Activated CD4-positive, alpha-beta memory T cell treated with anti-CD3 and anti-CD28 coated beads, Interleukin-2, amount 10 ng/mL, durations not matched to agents 7 days and 5 days (primary cell): ENCODE measurements at regions not wholly inside any gene's neighbourhood (a gene's known extent, or its start where the extent isn't known, plus 50 kb on each side); places are given as distances from the start of the nearest gene placed in this dataset.

Experiments used
- CTCF ChIA-PET: fragments of 350-600 bp; sonication (Branson Sonifier 250); formaldehyde crosslinking; loops from one replicate; lab custom pipeline; 2021; ENCODE audit warnings: antibody characterized with exemption, inconsistent platforms; lab: Charles Lee
- POLR2A ChIA-PET: fragments of 350-600 bp; sonication (Branson Sonifier 250); formaldehyde crosslinking; loops from one replicate; lab custom pipeline; 2021; ENCODE audit warnings: antibody characterized with exemption; lab: Charles Lee
- DNase-seq: peaks from one replicate; pipeline ENCODE4 v3.0.0-alpha.2; 2020
- H3K27ac Mint-ChIP-seq: one replicate; pipeline ENCODE4 v1.8.0; 2021; ENCODE audit warnings: mild to moderate bottlenecking, mixed read lengths
- H3K27me3 Mint-ChIP-seq: one replicate; pipeline ENCODE4 v1.8.0; 2021; ENCODE audit warnings: mixed read lengths
- H3K36me3 Mint-ChIP-seq: one replicate; pipeline ENCODE4 v1.8.0; 2021; ENCODE audit warnings: low read depth, mixed read lengths
- H3K4me1 Mint-ChIP-seq: one replicate; pipeline ENCODE4 v1.8.0; 2021; ENCODE audit warnings: mixed read lengths
- H3K4me3 Mint-ChIP-seq: one replicate; pipeline ENCODE4 v1.8.0; 2021; ENCODE audit warnings: mild to moderate bottlenecking, mixed read lengths
- H3K9me3 Mint-ChIP-seq: one replicate; pipeline ENCODE4 v1.8.0; 2021; ENCODE audit warnings: mixed read lengths

DNA sequence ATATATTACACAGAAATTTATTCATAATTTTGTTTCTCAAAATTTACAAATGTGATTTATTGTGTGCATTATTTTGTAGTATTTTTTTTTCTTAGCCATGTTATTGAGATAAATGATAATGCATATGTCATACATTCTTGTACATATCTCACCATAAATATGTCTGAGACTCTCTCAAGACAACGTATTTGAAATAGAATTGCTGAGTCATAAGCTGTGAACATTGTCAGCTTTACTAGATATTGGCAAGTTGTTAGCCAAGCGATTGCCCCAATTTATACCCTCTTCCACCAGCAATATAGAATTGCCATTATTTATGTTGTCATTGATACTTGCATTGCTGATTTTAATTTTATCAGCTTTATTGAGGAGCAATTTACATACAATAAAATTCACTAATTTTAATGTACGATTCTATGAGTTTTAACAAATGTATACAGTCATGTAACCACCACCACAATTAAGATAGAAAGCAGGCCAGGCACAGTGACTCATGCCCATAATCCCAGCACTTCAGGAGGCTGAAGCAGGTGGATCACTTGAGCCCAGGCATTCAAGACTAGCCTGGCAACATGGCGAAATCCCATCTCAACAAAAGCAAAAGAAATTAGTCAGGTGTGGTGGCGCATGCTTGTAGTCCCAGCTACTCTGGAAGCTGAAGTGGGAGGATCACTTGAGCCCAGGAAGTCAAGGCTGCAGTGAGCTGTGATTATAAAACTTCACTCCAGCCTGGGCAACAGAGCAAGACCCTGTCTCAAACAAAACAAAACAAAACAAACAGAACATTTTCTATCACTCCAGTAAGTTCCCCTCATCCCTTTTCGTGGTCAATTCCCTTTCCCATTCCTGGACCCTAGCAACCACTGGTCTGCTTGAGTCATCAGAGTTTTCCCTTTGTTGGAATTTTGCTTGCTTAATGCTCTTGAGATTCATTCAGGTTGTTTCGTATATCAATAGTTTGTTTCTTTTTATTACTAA lies 373.1 kb downstream of the MFSD1 start:
- DNase-seq: no peak
- CTCF ChIA-PET: no interaction called here
- Mint-ChIP-seq H3K4me3 (no peak overlapping the region), H3K9me3 (no peaks in the 10 kb centered on the region), H3K27ac (no peak overlapping the region), H3K27me3 (no peaks in the 10 kb centered on the region), H3K4me1 (no peaks in the 10 kb centered on the region), H3K36me3 (no peaks in the 10 kb centered on the region)
- POLR2A ChIA-PET: no interaction called here

DNA sequence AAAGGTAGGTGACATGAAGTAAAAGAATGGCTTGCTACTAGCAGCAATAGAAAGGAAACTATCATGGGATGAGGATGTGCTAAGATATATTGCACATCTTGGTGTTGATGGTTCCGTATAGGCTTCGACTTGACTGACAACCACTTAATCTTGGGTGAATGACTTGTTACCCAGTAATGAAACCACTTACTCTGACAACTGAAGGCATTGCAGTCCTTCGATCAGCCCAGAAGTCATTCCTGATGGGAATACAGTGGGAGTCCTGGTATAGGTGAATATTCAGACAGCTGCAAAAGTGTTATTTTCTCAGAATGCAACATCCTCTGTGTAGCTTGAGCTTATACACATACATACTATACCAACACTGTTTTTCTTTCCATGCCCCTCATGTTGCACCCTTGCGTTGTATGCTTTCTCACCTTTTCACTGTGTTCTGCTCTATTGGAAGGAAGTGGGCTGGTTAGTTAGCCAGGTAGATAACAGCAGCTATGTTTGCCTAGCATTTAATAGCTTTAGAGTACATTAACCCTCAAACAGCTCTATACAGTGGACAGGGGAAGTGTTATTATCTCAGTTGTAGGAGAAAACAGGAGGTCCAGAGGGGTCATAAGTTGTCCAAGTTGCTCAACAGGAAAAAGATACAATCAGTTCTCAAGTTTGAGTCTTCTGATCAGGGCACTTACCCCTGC lies 376.5 kb downstream of the MFSD1 start:
- Mint-ChIP-seq H3K36me3 (no peaks in the 10 kb centered on the region), H3K9me3 (no peaks in the 10 kb centered on the region), H3K4me1 (no peaks in the 10 kb centered on the region), H3K27ac (no peak overlapping the region), H3K27me3 (no peaks in the 10 kb centered on the region), H3K4me3 (no peak overlapping the region)
- ChIA-PET POLR2A (no interaction called here), CTCF (no interaction called here)
- DNase-seq: no peak

GRCh38 chr3:159182961-159183360 lies 381.1 kb downstream of the MFSD1 start:
- DNase-seq: no peak
- Mint-ChIP-seq H3K27ac (no peak overlapping the region), H3K4me1 (no peaks in the 10 kb centered on the region), H3K4me3 (no peak overlapping the region), H3K9me3 (no peaks in the 10 kb centered on the region), H3K36me3 (no peaks in the 10 kb centered on the region), H3K27me3 (no peaks in the 10 kb centered on the region)
- ChIA-PET POLR2A (no interaction called here), CTCF (interaction anchor here (0.6 kb wide), 1 partner anchor 1381 kb away, joined by 3 read pairs; no protein-coding TSS in a partner anchor)

GRCh38 chr3:159185443-159186050 lies 383.7 kb downstream of the MFSD1 start:
- no peaks in the 10 kb centered on the region for H3K27me3 Mint-ChIP-seq
- POLR2A ChIA-PET: no interaction called here
- H3K36me3 Mint-ChIP-seq: no peaks in the 10 kb centered on the region
- no peak overlapping the region for H3K4me3 Mint-ChIP-seq
- H3K9me3 Mint-ChIP-seq: no peaks in the 10 kb centered on the region
- CTCF ChIA-PET: no interaction called here
- no peaks in the 10 kb centered on the region for H3K4me1 Mint-ChIP-seq
- H3K27ac Mint-ChIP-seq: no peak overlapping the region
- DNase-seq: no peak

- POLR2A ChIA-PET: no interaction called here
- no peak for DNase-seq
Observed at GRCh38 chr3:159186581-159186980, 384.7 kb downstream of the MFSD1 start.

DNA sequence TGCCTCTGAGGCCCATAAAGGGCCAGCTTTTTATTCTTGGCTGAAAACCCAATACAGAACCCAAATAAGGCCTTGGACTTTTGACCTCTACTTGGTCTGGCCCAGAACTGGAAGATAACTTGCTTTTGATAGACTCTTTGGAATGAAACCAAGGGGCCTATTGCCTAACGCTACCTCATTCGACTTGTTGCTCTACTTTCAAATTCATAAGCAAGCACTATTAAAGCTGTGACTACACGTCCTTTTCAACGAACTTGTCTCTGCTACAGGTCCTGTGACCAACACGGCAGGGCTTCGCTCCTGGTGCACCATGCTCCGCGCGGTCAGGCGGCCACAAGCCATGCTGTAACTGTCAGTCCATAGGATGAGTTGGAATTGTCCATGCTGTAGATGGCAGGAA lies 385.4 kb downstream of the MFSD1 start:
- no peaks in the 10 kb centered on the region for H3K27me3 Mint-ChIP-seq
- no peak overlapping the region for H3K4me3 Mint-ChIP-seq
- CTCF ChIA-PET: no interaction called here
- no peaks in the 10 kb centered on the region for H3K9me3 Mint-ChIP-seq
- POLR2A ChIA-PET: no interaction called here
- H3K27ac Mint-ChIP-seq: no peak overlapping the region
- DNase-seq: no peak
- no peaks in the 10 kb centered on the region for H3K36me3 Mint-ChIP-seq
- H3K4me1 Mint-ChIP-seq: no peaks in the 10 kb centered on the region

More at GRCh38 chr3:159186581-159186980, 384.7 kb downstream of the MFSD1 start:
- CTCF ChIA-PET: no interaction called here
- Mint-ChIP-seq H3K36me3 (no peaks in the 10 kb centered on the region), H3K27ac (no peak overlapping the region), H3K9me3 (no peaks in the 10 kb centered on the region), H3K27me3 (no peaks in the 10 kb centered on the region), H3K4me3 (no peak overlapping the region), H3K4me1 (no peaks in the 10 kb centered on the region)

DNA sequence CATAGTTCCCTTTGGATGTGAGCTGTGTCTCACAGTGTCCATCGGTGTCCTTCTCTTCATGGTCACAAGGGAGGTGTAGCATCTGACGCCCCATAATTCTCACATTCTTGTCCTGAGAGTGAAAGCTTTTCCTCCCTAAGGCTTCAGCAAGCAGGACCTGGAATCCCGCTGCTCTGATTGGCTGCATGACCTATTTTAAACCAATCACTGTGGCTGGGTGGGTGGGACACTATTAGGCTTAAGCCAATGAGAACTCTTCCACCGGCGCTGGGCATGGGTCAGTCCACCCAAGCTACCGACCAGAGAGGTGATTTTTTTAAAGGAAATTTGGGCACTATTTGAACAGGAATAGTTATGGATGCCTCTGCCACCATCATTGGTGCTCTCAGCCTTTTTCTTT lies 385.9 kb downstream of the MFSD1 start:
- H3K36me3 Mint-ChIP-seq: no peaks in the 10 kb centered on the region
- ChIA-PET CTCF (no interaction called here), POLR2A (no interaction called here)
- no peaks in the 10 kb centered on the region for H3K9me3 Mint-ChIP-seq
- DNase-seq: no peak
- H3K27ac Mint-ChIP-seq: no peak overlapping the region
- H3K4me1 Mint-ChIP-seq: no peaks in the 10 kb centered on the region
- H3K4me3 Mint-ChIP-seq: no peak overlapping the region
- H3K27me3 Mint-ChIP-seq: no peaks in the 10 kb centered on the region

DNA sequence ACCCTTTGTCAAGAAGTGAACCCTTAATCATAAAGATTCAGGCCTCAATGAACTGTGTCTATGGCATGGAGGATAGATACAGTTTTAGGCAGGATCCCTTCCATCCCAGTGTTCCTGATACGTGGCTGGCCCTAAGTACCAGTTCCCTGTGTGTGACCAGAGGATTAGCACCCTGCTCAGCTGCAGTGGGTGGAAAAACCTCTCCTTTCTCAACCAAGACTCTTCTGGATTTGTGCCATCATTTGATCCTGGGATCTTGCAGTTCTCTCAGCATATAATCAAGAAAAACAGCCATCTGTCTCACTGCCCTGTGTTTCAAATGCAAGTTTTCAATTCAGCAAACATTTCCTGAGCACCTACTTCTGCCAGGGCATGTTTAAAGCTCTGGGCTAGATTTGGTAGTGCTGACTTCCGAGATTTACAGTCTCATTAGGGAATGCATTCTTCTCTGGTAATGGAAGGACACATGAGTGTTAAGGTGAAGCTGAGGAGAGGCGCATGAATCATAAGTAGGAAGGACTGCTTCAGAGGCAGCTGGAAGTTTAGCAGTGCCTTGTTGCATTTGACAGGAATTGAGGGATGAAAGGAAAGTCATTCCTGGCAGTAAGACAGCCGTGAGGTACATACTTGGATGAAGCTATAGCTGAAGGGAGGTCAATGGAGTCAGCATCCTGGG lies 388.3 kb downstream of the MFSD1 start:
- no peaks in the 10 kb centered on the region for H3K36me3 Mint-ChIP-seq
- POLR2A ChIA-PET: no interaction called here
- no peak overlapping the region for H3K4me3 Mint-ChIP-seq
- DNase-seq: no peak
- H3K27ac Mint-ChIP-seq: no peak overlapping the region
- H3K27me3 Mint-ChIP-seq: no peaks in the 10 kb centered on the region
- H3K9me3 Mint-ChIP-seq: no peaks in the 10 kb centered on the region
- CTCF ChIA-PET: no interaction called here
- H3K4me1 Mint-ChIP-seq: no peaks in the 10 kb centered on the region

- H3K4me3 Mint-ChIP-seq: no peak overlapping the region
- H3K36me3 Mint-ChIP-seq: no peaks in the 10 kb centered on the region
- no peaks in the 10 kb centered on the region for H3K4me1 Mint-ChIP-seq
- no peaks in the 10 kb centered on the region for H3K9me3 Mint-ChIP-seq
- H3K27me3 Mint-ChIP-seq: no peaks in the 10 kb centered on the region
- no peak overlapping the region for H3K27ac Mint-ChIP-seq
- ChIA-PET POLR2A (no interaction called here), CTCF (no interaction called here)
- DNase-seq: no peak
Observed at GRCh38 chr3:159191447-159191846, 389.6 kb downstream of the MFSD1 start.

DNA sequence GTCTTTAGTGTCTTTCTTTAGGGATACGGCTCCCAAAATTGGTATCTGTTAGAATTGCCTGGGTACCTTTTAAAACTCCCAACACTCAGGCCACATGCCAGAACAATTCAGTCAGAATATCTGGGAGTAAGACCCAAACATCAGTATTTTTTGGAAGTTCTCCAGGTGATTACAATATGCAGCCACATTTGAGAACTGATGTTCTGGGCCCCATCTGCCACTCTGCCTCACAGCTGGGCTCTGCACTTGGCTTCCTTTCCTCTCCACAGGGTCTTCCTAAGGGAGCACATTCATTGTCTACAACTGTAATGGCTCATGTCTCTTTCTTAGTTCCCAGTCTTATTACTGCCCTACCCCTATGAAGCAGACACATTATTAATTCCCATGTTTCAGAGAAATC lies 394.5 kb downstream of the MFSD1 start:
- CTCF ChIA-PET: no interaction called here
- DNase-seq: no peak
- Mint-ChIP-seq H3K9me3 (no peaks in the 10 kb centered on the region), H3K4me3 (no peak overlapping the region), H3K36me3 (no peaks in the 10 kb centered on the region), H3K4me1 (no peaks in the 10 kb centered on the region), H3K27me3 (no peaks in the 10 kb centered on the region), H3K27ac (no peak overlapping the region)
- POLR2A ChIA-PET: no interaction called here

DNA sequence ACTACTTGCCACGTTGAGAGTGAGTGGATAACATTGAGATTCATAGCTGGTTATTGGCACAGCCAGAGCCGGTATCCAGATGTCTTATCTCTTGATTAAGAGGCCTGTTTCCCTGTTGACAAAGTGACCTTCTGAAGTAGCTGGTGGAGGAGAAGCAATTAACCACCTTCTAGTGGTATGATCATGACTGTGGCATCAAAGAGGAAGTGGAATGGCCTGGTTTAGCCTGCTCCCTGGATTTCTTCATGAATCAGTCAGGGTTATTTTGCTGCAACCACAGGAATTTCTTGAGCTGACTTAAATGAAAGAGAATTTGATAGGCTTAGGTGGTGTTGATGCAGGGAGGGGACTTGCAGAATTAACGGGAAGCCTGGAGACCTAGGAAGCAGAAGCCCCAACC lies 398.3 kb downstream of the MFSD1 start:
- no peak overlapping the region for H3K4me3 Mint-ChIP-seq
- no peaks in the 10 kb centered on the region for H3K9me3 Mint-ChIP-seq
- H3K27ac Mint-ChIP-seq: no peak overlapping the region
- H3K4me1 Mint-ChIP-seq: no peaks in the 10 kb centered on the region
- H3K27me3 Mint-ChIP-seq: no peaks in the 10 kb centered on the region
- ChIA-PET CTCF (no interaction called here), POLR2A (no interaction called here)
- DNase-seq: no peak
- no peaks in the 10 kb centered on the region for H3K36me3 Mint-ChIP-seq

DNA sequence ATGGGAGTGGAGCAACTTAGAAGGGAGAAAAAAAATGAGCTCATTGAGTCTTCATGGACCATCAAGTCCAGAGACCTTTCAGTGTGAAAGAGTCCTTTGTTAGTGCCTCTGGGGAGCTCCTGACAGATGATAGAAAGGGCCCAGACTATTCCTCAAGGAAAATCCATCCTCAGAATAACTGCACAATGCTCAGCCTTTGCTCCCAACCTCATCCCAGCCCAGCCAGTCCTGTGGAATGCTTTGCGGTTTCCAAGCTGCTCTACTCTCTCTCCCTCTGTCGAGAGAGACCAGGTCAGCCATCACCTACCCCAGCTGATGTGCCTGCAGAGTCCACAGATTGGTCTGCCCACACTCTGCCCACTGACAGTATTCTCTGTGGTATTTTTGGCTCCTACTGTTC lies 406.2 kb downstream of the MFSD1 start:
- POLR2A ChIA-PET: no interaction called here
- H3K4me1 Mint-ChIP-seq: no peaks in the 10 kb centered on the region
- no peaks in the 10 kb centered on the region for H3K27me3 Mint-ChIP-seq
- CTCF ChIA-PET: no interaction called here
- H3K9me3 Mint-ChIP-seq: no peaks in the 10 kb centered on the region
- DNase-seq: no peak
- H3K27ac Mint-ChIP-seq: no peak overlapping the region
- no peaks in the 10 kb centered on the region for H3K36me3 Mint-ChIP-seq
- H3K4me3 Mint-ChIP-seq: no peak overlapping the region

- H3K27ac Mint-ChIP-seq: no peak overlapping the region
- H3K4me1 Mint-ChIP-seq: no peaks in the 10 kb centered on the region
- H3K4me3 Mint-ChIP-seq: no peak overlapping the region
- H3K36me3 Mint-ChIP-seq: no peaks in the 10 kb centered on the region
- no peaks in the 10 kb centered on the region for H3K27me3 Mint-ChIP-seq
- ChIA-PET POLR2A (no interaction called here), CTCF (no interaction called here)
- no peaks in the 10 kb centered on the region for H3K9me3 Mint-ChIP-seq
- no peak for DNase-seq
Observed at GRCh38 chr3:159209459-159209858, 407.6 kb downstream of the MFSD1 start.
